HG02610 (cell line): ENCODE measurements at regions not wholly inside any gene's neighbourhood (a gene's known extent, or its start where the extent isn't known, plus 50 kb on each side); places are given as distances from the start of the nearest gene placed in this dataset.
"Not testable (repeated sequence)": the region's sequence is repeated elsewhere in the genome, so short reads cannot be mapped to it uniquely, and the experiment has no call there.

ENCODE experiments used
- ATAC-seq: cut with Tn5 transposase; IDR thresholded peaks from one replicate; pipeline ENCODE4 v1.9.1; 2021; ENCODE audit warnings: mild to moderate bottlenecking, moderate library complexity; ENCODE audit not compliant: unreplicated experiment

DNA sequence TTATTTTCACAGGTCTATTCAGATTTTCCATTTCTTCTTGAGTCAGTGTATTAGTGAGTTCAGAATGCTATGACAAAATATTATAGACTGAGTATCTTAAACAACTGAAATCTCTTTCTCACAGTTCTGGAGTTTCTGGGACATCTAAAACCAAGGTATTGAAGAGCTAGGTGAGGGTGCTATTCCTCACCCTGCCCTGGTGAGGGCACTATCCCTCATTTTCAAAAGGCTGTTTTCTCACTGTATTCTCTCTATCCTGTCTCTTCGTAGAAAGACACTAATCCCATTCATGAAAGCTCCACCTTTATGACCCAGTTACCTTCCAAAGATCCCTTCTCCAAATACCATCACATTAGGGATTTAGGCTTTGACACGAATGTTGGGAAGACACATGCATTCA is 1617.1 kb downstream of the PCDH9 start:
- ATAC-seq = no peak

DNA sequence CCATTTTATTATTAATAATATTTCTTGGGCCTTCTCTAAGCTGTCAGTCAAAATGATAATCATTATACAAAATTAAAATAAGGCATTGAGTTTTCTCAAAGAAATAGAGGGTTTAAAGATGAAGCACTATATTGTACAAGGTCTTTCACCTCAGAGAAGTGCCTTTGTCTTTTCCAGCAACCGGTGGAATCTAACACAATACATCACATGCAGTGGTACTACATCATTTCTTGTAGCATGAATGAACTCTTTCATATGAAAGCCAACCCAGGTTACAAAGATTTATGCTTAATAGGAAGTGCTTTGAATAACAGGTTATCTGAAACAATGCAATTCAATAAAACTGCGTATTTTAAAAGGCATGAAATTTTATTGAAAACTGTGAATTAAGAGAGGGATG is 1620.8 kb downstream of the PCDH9 start:
- ATAC-seq = no peak

DNA sequence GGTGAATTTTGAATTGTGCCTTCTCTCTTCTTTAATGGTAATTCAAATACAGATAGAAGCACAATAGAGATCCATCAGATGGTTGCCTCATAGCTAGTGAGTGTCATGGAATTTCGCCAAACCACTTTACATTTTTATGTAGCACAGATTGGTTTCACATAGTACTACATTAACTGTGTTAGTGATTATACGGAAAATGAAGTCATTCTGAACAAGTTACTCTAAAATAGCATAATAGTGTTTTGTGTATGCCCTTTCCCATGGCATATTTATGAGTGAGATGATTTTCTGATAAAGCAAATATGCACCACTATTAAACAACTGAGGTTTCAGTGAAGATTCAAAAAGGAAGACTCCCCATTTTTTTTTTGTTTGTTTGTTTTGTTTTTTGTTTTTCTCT is 1623.5 kb downstream of the PCDH9 start:
- ATAC-seq = no peak

DNA sequence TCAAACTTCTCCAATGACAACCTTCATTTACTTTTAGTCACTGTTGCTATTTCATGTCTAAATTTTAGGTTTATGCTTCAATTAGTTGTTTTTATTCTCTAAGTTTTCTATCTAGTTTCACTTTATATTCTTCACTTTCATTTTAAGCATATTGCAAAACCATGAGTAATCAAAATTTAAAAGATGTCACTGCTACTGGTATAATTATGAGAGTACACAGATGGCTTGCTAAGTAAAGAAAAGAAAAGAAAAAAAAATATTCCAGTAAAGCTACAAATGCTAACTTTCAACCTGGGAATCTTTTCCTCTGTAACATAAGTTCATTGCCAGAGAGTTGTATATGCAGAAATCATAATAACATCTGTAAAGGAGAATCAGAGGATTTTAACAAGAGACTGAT is 1624.7 kb downstream of the PCDH9 start:
- no peak for ATAC-seq

DNA sequence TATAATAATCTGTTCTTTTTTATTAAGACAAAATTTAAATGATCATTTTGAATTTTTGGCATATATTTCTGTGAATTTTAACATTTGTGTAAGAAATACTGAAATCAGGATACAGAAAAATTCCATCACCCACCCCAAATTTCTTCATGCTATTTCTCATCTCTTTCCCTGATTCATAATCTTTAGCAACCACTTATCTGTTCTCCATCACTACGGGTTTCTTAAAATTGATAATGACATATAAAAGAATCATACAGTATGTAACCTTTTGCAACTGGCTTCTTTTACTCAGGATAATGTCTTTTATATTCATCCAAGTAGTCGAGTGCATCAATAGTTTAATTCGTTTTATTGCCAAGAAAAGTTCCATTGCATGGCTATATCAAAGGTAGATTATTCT is 1627.0 kb downstream of the PCDH9 start:
- ATAC-seq = no peak

DNA sequence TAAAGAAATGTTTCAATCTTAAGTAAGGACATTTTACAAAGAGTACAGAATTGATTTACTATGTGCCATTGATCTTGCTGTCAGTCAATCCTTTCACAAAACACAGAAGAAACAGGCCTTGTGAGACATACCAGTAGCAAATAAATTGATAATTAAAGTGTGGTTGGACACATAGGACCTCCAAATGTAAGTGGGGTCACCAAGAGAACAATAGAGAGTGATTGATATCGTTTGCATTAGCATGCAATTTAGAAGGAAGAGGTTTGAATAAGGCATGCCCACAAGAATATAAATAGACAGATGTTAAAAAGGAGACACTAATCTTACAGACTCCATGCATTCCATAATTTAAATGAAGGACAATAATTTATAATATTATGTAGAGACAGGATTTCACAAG is 1628.3 kb downstream of the PCDH9 start:
- ATAC-seq = no peak

DNA sequence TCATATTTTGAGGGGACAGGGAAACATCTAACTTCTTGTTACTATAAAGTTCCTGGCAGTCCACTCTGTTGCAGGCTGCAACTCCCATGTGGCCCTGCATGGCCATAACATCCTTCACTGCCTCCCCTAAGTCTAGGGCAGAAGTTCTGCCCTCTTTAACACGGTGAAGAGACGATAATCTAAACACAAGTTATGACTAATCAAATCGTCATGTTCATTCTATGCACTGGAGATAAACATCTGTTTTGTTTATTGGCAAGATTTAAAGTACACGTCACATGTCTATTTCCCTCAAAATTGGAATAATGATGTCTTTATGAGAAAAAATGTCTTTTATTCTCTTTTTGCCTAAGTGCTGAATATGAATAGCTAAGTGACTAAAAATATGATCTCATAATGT is 1629.4 kb downstream of the PCDH9 start:
- no peak for ATAC-seq

DNA sequence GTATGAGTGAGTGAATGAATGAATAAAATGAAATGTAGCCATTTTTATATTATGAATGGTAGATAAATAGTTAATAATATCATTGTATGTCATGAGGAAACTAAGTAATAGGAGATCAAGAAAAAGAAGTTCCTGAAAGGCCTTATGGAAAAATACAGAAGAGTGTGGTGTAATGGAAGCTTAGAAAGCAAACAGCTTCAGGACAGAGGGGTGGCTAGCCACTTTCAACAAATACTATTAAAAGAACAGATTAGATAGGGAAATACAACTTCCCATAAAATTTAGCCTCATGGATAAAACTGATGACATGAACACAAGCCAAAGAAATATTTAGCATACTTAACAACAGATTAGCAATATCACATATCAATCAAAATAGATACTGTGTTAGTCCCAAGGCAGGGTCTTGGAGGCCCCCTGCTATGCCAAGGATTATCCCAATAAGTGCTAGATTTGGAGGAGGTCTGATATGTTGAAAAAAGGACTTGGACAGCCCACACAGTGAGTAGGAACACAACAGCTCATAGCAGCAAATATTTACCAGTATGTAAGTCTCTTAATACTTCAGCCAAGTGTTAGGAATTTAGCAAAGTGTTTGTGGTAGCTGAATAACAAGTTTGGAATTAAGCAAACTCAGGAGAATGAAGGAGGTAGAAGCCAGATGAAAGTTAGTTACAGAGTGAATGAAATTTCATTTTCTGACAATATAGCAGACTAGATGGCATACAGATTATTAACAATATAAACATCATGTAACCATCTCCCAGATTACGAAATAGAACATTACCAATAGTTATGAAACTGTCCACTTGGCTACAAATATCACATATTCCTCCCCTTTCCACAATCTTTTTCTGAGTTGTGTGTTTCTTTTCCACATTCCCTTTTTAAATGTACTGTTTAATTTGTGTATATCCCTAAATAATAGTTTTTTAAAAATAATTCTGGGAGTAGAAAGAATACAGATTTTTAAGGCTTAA is 1632.0 kb downstream of the PCDH9 start:
- no peak for ATAC-seq

DNA sequence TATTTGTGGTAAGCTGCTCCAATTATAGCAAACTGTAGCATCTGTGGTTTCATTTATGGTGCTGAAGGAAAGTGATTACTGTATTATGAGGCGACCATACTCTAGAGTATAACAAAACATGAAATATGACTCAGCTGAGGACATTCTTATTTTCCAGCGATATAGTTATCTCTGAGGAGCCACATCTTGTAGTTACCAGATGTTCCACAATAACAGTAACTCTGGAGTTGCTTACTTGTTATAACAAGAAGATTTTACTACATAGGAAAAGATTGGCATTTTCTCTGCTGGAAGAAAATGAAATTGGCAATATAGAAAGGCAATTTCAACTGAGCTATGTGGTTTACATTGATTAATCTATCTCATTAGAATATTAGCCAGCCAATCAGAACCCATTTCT is 1634.2 kb downstream of the PCDH9 start:
- ATAC-seq = no peak

DNA sequence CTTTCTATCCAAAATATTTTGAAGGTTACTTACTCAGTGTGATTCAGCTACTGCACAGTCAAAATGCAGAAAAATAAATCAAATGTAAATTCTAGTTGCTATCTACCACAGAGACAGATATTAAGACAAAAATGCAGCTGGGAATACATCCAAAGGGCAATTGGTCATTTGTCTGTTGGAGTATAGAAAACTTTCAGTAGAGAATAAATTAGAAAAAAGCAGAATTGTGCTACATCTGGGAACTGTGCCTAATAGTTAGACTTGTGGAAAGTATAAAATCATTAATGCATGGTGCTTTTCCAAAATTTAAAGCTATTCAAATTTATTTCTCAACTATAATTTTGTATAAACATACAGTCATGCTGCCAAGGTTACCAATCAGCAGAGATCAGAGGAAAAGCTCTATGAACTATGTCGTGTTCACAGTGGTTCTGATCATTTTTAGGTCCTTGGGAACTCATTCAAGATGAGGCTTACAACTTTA is 1635.8 kb downstream of the PCDH9 start:
- ATAC-seq = no peak

DNA sequence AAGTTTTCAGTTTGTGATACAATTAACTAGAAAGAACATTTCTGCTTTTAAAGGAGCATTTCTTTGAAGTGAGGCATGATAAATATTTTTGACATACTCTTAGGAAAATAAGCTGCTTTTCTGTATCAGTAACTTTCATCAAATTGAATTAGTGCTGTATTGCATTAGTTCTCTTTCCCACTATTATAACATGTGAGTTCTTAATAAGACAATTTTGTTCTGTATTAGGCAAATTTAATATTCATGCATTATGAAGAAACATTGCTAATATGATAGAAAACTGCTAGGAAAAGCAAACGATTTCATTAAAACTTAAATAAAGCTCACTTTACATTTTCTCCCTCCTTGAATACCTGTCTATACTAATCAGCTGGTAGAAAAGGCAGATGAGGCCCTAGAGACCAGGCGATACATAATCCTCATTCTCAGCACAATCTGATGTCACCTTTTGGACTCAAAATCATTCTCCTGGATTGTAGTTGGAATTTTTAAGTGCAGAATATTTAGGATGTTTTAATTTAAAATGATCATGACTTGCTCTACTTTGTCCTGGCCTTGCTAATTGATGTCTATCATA is 1636.8 kb downstream of the PCDH9 start:
- ATAC-seq = no peak

DNA sequence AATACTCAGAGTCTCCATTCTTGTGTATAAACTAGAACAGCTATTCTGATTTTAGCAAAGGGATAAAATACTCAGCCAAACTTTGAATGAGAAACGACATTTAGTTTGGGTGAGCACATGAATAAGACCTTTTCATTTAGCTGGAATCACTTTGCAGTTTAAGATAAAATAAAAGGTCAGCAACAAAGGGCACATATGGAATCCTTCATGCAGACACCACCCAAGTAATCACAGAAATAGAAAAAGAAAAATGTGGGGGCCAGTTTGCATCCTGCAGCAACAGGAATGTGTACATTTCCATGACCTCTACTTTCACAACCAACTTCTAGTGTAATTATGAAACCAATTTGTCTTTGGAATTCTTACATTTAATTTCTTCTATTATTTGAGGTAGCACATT is 1637.4 kb downstream of the PCDH9 start:
- ATAC-seq = no peak

DNA sequence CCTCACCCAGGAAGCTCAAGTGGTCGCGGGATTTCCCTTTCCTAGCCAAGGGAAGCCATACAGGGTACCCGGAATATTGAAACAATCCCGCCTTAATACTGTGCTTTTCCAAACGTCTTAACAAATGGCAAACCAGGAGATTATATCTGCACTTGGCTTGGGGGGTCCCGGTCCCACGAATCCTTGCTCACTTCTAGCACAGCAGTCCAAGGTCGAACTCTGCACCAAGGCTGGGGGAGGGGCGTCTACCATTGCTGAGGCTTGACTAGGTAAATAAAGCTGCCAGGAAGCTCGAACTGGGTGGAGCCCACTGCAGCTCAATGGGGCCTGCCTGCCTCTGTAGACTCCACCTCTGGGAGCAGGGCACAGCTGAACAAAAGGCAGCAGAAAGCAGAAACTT is 1644.8 kb downstream of the PCDH9 start:
- no peak for ATAC-seq

DNA sequence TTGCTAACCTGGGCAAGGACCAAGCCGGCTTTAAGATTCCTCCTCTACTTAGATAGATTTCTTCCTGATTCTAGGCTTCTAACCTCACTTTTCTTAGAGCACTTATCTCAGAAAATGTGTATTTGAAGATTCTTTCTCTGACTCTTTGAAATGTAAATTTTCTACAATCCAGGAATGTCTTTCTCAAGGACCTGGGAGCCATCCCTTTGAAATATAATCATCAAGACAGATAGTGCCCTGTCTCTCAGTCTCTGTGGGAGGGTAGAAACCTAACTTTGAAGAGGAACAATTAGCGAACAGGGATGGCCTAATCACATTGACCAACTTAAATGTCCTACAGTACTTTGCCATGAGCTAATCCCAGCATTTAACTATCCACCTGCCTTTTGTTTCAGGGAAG is 1646.0 kb downstream of the PCDH9 start:
- no peak for ATAC-seq

DNA sequence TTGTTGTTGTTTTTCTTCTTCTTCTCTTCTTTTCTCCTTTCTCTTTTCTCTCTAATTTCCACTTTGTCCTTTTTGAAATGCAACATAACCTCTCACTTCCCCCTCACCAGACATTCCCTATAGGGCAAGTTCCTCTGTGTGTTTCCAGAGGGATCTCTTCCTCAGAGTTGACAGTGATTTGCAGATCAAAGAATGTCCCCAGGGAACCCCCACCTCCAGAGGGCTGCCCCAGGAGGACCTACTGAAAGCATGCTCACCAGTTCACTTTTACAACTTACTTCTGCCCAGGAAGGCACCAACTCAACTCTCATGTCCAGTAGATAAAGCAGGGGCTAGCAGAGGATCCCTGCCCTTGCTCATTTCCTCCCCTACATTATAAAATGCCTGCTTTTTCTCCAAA is 1648.0 kb downstream of the PCDH9 start:
- no peak for ATAC-seq

DNA sequence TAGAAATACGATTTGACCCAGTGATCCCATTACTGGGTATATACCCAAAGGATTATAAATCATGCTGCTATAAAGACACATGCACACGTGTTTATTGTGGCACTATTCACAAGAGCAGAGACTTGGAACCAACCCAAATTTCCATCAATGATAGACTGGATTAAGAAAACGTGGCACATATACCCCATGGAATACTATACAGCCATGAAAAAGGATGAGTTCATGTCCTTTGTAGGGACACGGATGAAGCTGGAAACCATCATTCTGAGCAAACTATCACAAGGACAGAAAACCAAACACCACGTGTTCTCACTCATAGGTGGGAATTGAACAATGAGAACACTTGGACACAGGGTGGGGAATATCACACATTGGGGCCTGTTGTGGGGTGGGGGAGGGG is 1665.6 kb downstream of the PCDH9 start:
- not testable (repeated sequence) for ATAC-seq

DNA sequence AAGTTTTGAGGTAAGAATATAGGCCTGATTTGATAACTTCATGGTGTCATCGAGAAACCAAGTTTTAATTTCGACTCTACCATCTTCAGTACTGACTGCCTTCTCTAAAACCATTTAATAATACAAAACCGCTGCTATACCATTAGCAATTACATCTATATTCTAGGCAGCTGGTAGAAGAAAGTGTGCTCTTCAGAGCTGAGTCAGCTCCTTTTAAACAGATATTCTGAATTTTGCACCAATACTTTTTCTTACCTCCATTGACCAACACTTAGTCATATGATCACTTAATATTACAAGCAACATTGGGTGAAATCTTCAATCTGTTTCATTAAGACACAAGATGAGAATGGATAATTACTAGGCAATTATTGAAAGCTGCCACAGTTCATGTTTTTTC is 1667.8 kb downstream of the PCDH9 start:
- no peak for ATAC-seq

DNA sequence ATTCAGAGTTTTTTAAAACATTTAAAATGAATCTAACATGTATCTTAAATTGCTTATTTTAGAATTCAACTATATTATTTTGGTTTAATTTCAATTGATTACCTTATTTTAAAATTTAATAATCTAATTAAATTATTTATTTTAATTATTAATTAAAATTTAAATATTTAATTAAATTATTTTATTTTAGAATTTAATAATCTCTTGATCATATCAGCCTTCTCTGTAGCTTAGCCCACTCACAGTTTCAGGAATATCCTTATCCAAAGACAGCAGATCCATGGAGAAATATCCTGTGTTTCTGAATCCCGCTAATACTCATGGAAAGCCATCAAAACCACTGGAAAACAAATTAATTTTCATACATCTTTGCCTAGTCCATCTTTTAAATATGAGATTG is 1669.2 kb downstream of the PCDH9 start:
- ATAC-seq = no peak

DNA sequence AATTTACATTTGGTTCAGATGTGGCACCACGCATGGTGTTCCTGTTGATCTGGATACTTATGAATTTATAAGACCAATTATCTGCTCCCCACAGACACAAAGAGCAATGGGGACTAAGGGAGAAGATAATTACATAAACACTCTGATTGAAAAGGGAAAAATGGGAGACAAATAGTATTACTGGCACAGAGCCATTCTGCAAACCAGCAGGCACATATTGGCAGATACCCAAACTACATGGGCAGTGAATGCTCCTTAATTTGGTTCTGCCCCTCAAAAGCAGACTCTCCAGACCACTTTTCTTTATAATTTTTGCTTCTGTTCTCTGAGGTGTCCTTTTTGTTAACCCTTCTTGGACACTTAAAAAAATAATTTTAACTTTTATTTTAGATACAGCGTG is 1674.2 kb downstream of the PCDH9 start:
- no peak for ATAC-seq

DNA sequence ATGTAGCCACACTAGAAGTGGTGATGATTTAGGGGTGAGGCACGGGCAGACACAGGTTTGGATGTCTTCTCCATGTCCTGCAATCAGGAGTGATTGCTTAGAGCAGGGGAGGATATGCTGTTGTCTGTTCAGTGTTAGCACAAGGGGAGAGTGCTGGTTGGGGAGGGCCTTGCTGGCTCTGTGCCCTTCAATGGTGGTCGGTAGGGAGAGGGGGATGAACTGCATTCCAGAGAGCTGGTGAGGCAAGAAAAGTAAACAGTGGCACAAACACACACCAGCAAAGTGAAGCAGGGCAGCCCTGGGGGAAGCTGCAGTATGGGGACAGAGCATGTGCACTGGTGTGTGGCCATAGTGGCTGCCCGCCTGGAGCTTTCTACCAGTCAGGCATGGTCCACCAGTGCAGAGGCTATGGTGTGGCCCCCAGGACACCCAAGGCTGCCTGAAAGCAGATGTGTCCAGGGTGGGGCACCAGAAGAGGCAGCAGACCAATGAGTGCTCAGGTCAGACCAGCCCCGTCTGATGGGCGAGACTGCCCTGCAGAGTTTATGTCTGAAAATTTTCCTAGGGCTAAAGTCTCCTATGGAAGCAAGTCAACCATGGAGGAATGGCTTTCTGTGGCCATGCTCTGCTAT is 1676.9 kb downstream of the PCDH9 start:
- ATAC-seq = no peak

DNA sequence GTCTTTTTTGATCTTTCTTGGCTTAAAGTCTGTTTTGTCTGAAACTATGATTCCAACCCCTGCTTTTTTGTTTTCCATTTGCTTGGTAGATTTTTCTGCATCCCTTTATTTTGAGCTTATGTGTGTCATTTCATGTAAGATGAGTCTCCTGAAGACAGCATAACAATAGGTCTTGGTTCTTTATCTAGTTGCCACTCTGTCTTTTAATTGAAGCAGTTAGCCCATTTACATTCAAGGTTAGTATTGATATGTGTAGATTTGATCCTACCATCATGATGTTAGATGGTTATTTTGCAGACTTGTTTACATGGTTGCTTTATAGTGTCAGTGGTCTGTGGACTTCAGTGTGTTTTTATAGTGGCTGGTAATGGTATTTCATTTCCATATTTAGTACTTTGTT is 1678.9 kb downstream of the PCDH9 start:
- ATAC-seq = no peak

DNA sequence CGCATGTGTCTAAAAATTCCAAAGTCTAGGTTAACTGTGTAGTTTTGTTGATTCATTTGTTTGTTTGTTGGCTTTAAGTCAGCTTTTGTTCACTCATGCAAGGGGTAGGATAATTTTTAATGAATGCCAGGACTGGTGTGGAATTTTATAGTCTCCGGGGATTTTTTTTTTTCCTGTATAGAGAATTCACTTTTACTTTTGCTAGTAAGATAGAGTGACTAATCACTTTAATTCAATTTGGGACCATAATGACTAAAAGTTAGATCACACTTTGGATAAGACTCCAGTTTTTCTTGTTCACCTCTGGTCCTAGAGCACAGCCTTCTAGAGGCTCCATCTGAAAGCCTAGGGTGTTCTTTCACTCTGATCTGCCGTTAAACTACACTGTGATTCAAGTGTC is 1690.0 kb downstream of the PCDH9 start:
- ATAC-seq = no peak
